Putamen (tissue), 1 donor: ENCODE measurements at regions not wholly inside any gene's neighbourhood (a gene's known extent, or its start where the extent isn't known, plus 50 kb on each side); places are given as distances from the start of the nearest gene placed in this dataset.

Source experiments
- DNase-seq: peaks from one replicate; pipeline ENCODE4 v3.0.0-alpha.2; 2016; ENCODE audit warnings: low spot score

- no peak for DNase-seq
Measured at GRCh38 chr9:90394871-90395270, 247.8 kb downstream of the DIRAS2 start.

GRCh38 chr9:90400091-90400490 lies 242.5 kb downstream of the DIRAS2 start:
- no peak for DNase-seq

- no peak for DNase-seq
Measured at GRCh38 chr9:90408659-90409058, 234.0 kb downstream of the DIRAS2 start.

GRCh38 chr9:90419221-90419851 lies 223.3 kb downstream of the DIRAS2 start:
- no peak for DNase-seq

- no peak for DNase-seq
Measured at GRCh38 chr9:90420211-90420610, 222.4 kb downstream of the DIRAS2 start.

- DNase-seq = no peak
Measured at GRCh38 chr9:90420768-90421513, 221.7 kb downstream of the DIRAS2 start.

GRCh38 chr9:90421786-90422185 lies 220.8 kb downstream of the DIRAS2 start:
- DNase-seq = no peak

GRCh38 chr9:90423661-90424193 lies 218.9 kb downstream of the DIRAS2 start:
- DNase-seq = no peak

GRCh38 chr9:90428517-90428916 lies 214.1 kb downstream of the DIRAS2 start:
- DNase-seq = no peak

- DNase-seq = no peak
Measured at GRCh38 chr9:90432951-90433350, 209.7 kb downstream of the DIRAS2 start.

GRCh38 chr9:90433398-90433941 lies 209.2 kb downstream of the DIRAS2 start:
- no peak for DNase-seq

GRCh38 chr9:90441814-90442213 lies 200.8 kb downstream of the DIRAS2 start:
- DNase-seq = no peak

- DNase-seq = no peak
Measured at GRCh38 chr9:90442723-90443122, 199.9 kb downstream of the DIRAS2 start.

GRCh38 chr9:90444609-90445204 lies 197.9 kb downstream of the DIRAS2 start:
- DNase-seq = no peak

- DNase-seq = no peak
Measured at GRCh38 chr9:90445391-90445790, 197.2 kb downstream of the DIRAS2 start.

- DNase-seq = no peak
Measured at GRCh38 chr9:90446200-90446948, 196.2 kb downstream of the DIRAS2 start.

- DNase-seq = no peak
Measured at GRCh38 chr9:90447773-90448172, 194.9 kb downstream of the DIRAS2 start.

- DNase-seq = no peak
Measured at GRCh38 chr9:90449213-90449925, 193.3 kb downstream of the DIRAS2 start.

- DNase-seq = no peak
Measured at GRCh38 chr9:90451804-90452203, 190.8 kb downstream of the DIRAS2 start.

- DNase-seq = no peak
Measured at GRCh38 chr9:90455316-90455715, 187.3 kb downstream of the DIRAS2 start.
